ENCODE measurements at regions not wholly inside any gene's neighbourhood (a gene's known extent, or its start where the extent isn't known, plus 50 kb on each side); places are given as distances from the start of the nearest gene placed in this dataset.

DNA sequence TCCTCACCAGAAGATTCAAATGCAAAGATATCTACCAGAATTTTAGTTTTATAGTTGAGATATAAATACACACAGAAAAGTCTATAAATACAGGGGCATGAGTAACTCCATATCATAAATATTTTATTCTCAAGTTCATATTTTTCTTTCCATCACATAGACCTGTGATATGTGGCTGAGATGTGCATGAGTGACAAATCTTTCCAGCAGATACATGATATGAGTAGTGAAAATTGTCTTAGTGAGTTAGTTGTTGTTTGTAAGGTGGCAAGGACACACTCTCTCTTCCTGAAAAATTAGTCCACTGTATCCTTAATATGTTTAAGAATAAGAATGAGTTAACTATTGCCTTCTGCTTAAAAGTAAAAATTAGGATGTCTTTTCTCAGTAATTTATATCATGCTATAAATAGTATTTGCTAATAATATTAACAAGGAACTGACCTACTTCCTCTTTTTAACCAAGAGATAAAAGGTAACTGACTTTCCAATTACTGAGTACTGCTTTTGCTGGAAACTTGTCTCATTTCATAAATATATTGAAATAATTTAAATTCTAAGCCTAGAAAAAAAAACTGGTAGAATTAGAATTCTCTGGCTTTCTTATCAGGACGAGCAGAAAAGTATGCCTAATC, 85.2 kb upstream of the SESTD1 start:
- H3K4me1 Mint-ChIP-seq (ENCODE audit: low read depth): peaks cover 16% of the 10 kb centered on the region
- no peak for DNase-seq (ENCODE audit: low spot score)
- H3K27ac Mint-ChIP-seq (ENCODE audit: unreplicated experiment): no peak overlapping the region
- H3K9me3 Mint-ChIP-seq (ENCODE audit: low read depth): no peaks in the 10 kb centered on the region
- TF ChIP-seq, protein P1, sequence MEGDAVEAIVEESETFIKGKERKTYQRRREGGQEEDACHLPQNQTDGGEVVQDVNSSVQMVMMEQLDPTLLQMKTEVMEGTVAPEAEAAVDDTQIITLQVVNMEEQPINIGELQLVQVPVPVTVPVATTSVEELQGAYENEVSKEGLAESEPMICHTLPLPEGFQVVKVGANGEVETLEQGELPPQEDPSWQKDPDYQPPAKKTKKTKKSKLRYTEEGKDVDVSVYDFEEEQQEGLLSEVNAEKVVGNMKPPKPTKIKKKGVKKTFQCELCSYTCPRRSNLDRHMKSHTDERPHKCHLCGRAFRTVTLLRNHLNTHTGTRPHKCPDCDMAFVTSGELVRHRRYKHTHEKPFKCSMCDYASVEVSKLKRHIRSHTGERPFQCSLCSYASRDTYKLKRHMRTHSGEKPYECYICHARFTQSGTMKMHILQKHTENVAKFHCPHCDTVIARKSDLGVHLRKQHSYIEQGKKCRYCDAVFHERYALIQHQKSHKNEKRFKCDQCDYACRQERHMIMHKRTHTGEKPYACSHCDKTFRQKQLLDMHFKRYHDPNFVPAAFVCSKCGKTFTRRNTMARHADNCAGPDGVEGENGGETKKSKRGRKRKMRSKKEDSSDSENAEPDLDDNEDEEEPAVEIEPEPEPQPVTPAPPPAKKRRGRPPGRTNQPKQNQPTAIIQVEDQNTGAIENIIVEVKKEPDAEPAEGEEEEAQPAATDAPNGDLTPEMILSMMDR (IDR thresholded peaks at IDR 0.05): no peak
- H3K27me3 Mint-ChIP-seq (ENCODE audit: low read depth): no peaks in the 10 kb centered on the region
- no peak overlapping the region for H3K4me3 Mint-ChIP-seq (ENCODE audit: unreplicated experiment)
- H3K36me3 Mint-ChIP-seq (ENCODE audit: low read depth): no peaks in the 10 kb centered on the region

DNA sequence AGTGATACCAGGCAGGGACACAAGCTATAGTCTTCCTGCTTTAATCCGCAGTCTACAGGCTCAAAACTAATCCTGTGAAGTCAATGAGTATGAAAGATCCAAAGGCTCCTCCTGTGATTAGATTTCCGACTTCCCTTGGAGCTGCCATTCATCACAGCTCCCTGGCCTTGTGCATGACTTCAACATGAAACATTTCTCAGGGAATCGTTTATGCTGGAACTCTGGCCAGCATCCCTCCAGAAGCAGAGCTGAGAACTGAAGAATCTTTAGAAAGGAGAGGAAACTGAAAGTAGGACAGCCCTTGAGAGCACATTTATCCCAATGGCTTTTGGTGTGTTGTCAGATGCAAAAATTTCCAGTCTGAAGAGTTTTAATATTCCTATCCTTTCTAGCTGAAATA, 84.3 kb upstream of the SESTD1 start:
- H3K27me3 Mint-ChIP-seq (ENCODE audit: low read depth): no peaks in the 10 kb centered on the region
- H3K4me3 Mint-ChIP-seq (ENCODE audit: unreplicated experiment): no peak overlapping the region
- TF ChIP-seq, protein P1 (IDR thresholded peaks at IDR 0.05): no peak
- H3K27ac Mint-ChIP-seq (ENCODE audit: unreplicated experiment): no peak overlapping the region
- H3K9me3 Mint-ChIP-seq (ENCODE audit: low read depth): no peaks in the 10 kb centered on the region
- DNase-seq (ENCODE audit: low spot score): no peak
- H3K4me1 Mint-ChIP-seq (ENCODE audit: low read depth): peaks cover 24% of the 10 kb centered on the region
- H3K36me3 Mint-ChIP-seq (ENCODE audit: low read depth): no peaks in the 10 kb centered on the region

DNA sequence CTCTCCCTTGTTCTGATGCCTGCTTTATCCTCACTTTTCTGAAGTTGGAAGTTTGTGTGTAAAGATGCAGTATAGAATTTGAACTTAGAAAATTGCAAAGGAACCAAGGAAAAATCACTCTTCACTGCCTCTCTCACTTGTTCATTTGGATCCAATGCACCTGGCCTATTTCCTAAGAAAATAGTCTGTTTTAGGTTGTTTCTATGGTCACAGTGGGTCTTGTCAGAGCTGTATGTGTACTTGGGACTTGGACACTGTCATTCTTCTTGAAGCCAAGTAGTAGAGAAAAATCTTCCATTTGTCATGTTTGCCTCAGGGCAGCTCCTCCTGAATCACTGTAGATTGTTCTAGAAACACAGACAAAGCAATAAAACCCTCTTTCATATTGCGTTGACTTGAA, 80.3 kb upstream of the SESTD1 start:
- no peak overlapping the region for H3K4me3 Mint-ChIP-seq (ENCODE audit: unreplicated experiment)
- H3K27me3 Mint-ChIP-seq (ENCODE audit: low read depth): no peaks in the 10 kb centered on the region
- H3K36me3 Mint-ChIP-seq (ENCODE audit: low read depth): no peaks in the 10 kb centered on the region
- H3K9me3 Mint-ChIP-seq (ENCODE audit: low read depth): no peaks in the 10 kb centered on the region
- TF ChIP-seq, protein P1 (IDR thresholded peaks at IDR 0.05): no peak
- peak overlapping the region; percentile 85 for H3K27ac Mint-ChIP-seq (ENCODE audit: unreplicated experiment)
- H3K4me1 Mint-ChIP-seq (ENCODE audit: low read depth): peaks cover 26% of the 10 kb centered on the region
- no peak for DNase-seq (ENCODE audit: low spot score)

DNA sequence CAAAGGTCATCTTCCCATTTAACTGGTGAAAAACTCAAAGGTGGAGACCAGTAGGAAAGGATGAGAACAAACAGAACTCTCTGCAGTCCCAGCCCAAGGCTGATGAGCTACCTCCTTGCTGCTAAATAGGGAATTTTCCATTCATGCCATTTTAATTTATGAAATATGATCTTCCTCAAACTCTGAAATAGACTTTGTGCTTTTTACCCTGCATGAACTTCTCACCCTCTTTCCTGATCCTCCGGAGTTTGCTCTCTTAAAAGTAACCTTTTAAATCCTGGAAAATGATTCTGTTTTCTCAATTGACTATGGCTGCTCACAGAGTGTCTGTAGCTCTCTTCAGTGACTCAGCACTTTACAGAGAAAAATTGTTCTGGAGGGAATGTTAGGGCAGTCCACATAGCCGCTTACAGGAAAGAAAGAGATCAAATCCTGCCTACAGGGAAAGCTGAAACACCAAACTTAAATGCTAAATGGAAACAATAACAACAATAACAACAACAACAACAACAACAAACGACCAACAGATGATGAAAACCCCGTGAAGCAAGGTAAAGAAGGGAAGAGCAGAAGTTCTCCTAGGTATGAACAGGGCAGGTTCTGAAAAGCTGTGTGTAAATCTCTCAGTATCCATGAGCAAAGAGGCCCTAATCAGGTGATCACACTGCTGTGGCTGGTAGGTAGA, 79.8 kb upstream of the SESTD1 start:
- no peaks in the 10 kb centered on the region for H3K27me3 Mint-ChIP-seq (ENCODE audit: low read depth)
- peak overlapping the region; percentile 85 for H3K27ac Mint-ChIP-seq (ENCODE audit: unreplicated experiment)
- no peaks in the 10 kb centered on the region for H3K9me3 Mint-ChIP-seq (ENCODE audit: low read depth)
- no peaks in the 10 kb centered on the region for H3K36me3 Mint-ChIP-seq (ENCODE audit: low read depth)
- no peak overlapping the region for H3K4me3 Mint-ChIP-seq (ENCODE audit: unreplicated experiment)
- TF ChIP-seq, protein P1 (IDR thresholded peaks at IDR 0.05): no peak
- peaks cover 22% of the 10 kb centered on the region for H3K4me1 Mint-ChIP-seq (ENCODE audit: low read depth)
- DNase-seq (ENCODE audit: low spot score): no peak

DNA sequence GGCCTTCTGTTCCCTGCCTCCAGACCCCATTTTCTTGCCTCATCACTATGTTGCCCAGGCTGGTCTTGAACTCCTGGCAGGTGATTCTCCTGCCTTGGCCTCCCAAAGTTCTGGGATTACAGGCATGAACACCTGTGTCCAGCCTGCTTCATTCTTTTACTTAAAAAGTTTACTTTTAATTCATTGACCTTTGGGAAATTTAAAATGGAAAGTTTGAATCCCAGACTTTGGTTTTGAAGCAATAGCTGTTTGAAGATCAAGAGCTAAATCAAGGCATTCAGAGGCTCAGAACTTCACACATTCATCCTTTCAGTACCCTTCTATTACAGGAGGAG, 79.3 kb upstream of the SESTD1 start:
- DNase-seq (ENCODE audit: low spot score): no peak
- Mint-ChIP-seq H3K27me3 (ENCODE audit: low read depth) (no peaks in the 10 kb centered on the region), H3K36me3 (ENCODE audit: low read depth) (no peaks in the 10 kb centered on the region), H3K9me3 (ENCODE audit: low read depth) (no peaks in the 10 kb centered on the region), H3K4me3 (ENCODE audit: unreplicated experiment) (no peak overlapping the region), H3K27ac (ENCODE audit: unreplicated experiment) (peak overlapping the region; percentile 85), H3K4me1 (ENCODE audit: low read depth) (peaks cover 18% of the 10 kb centered on the region)
- TF ChIP-seq, protein P1 (IDR thresholded peaks at IDR 0.05): no peak
